K562 (cell line): ENCODE measurements at regions not wholly inside any gene's neighbourhood (a gene's known extent, or its start where the extent isn't known, plus 50 kb on each side); places are given as distances from the start of the nearest gene placed in this dataset.

Source experiments
- CBFA2T2 ChIP-seq: fragments of 450-650 bp; conservative IDR thresholded peaks from 2 replicates; pipeline ENCODE4 v1.6.1; 2017; ENCODE audit warnings: mild to moderate bottlenecking
- DPF2 ChIP-seq: fragments of 450-650 bp; IDR thresholded peaks from 2 replicates; pipeline ENCODE4 v1.6.1; 2016
- GATAD2A ChIP-seq: fragments of 450-650 bp; IDR thresholded peaks from 2 replicates; pipeline ENCODE4 v1.6.1; 2017
- KLF1 ChIP-seq: fragments of 450-650 bp; IDR thresholded peaks from 2 replicates; pipeline ENCODE4 v1.6.1; 2016; ENCODE audit warnings: missing genetic modification characterization, missing compliant biosample characterization
- MGA ChIP-seq: fragments of 450-650 bp; IDR thresholded peaks from 2 replicates; pipeline ENCODE4 v1.6.1; 2016; ENCODE audit warnings: mild to moderate bottlenecking, moderate library complexity
- NCOA6 ChIP-seq: fragments of 450-650 bp; IDR thresholded peaks from 2 replicates; pipeline ENCODE4 v1.6.1; 2017; ENCODE audit warnings: mild to moderate bottlenecking
- RCOR1 ChIP-seq, 2 experiments: IDR thresholded peaks; 2 replicates each; pipeline ENCODE4 v1.6.1; 2012; ENCODE audit warnings: low read depth in 2 of 2, low read length in 2 of 2, borderline replicate concordance in 1 of 2, improper control_type of control experiment in 1 of 2
- SOX6 ChIP-seq: fragments of 450-650 bp; IDR thresholded peaks from 2 replicates; pipeline ENCODE4 v1.6.1; 2014; ENCODE audit warnings: mild to moderate bottlenecking
- TAF9B ChIP-seq: fragments of 450-650 bp; IDR thresholded peaks from 2 replicates; pipeline ENCODE4 v1.6.1; 2018; ENCODE audit warnings: mild to moderate bottlenecking; ENCODE audit not compliant: partially characterized antibody
- TEAD4 ChIP-seq, 2 experiments: sonication (generic) in 1 of 2; formaldehyde crosslinking in 1 of 2; IDR thresholded peaks; 2 replicates each; pipeline versions ENCODE4 v1.6.1 to v1.8.0; 2012 to 2022; ENCODE audit warnings: borderline replicate concordance in 1 of 2, inconsistent platforms in 1 of 2, low read length in 1 of 2, mild to moderate bottlenecking in 1 of 2, missing genetic modification reagents in 1 of 2
- ZNF589 ChIP-seq: fragments of 200-800 bp; sonication (Bioruptor generic); IDR thresholded peaks from 2 replicates; pipeline ENCODE4 v1.6.1; 2016; ENCODE audit warnings: low read depth, missing genetic modification characterization, missing compliant biosample characterization
- ZNF592 ChIP-seq: fragments of 450-650 bp; IDR thresholded peaks from 2 replicates; pipeline ENCODE4 v1.6.1; 2017; ENCODE audit warnings: antibody characterized with exemption, mild to moderate bottlenecking

GRCh38 chr4:159048166-159048886, 54.6 kb upstream of the RAPGEF2 start (continued):
- peak; percentile 45; the same call in 1 of the 2 replicates for TF ChIP-seq MGA
- no peak for TF ChIP-seq KLF1 (tag)
- 0 out of 2 replicates have a peak, but pooled peaks have one; percentile 68 for TF ChIP-seq ZNF592
- TF ChIP-seq GATAD2A = peak; percentile 39; the same call in 1 of the 2 replicates
- TF ChIP-seq SOX6 = 0 out of 2 replicates have a peak, but pooled peaks have one; percentile 10
- peak; percentile 31; the same call in 1 of the 2 replicates for TF ChIP-seq DPF2
- no peak for TF ChIP-seq RCOR1 (IDR thresholded peaks at IDR 0.05; ENCODE audit: borderline replicate concordance in 1 of 2, low read depth in 2 of 2, low read length in 2 of 2)
- no peak for TF ChIP-seq TAF9B
- no peak for TF ChIP-seq NCOA6
- peak; percentile 44; the same call in 1 of the 2 replicates for TF ChIP-seq TEAD4 (IDR thresholded peaks at IDR 0.05; ENCODE audit: low read length)
- no peak for TF ChIP-seq TEAD4 (CRISPR knock-in tag; IDR thresholded peaks at IDR 0.05; ENCODE audit: borderline replicate concordance)
- TF ChIP-seq ZNF589 (CRISPR knock-in tag) = 0 out of 2 replicates have a peak, but pooled peaks have one; percentile 35
- no peak for TF ChIP-seq CBFA2T2
